ENCODE measurements at regions not wholly inside any gene's neighbourhood (a gene's known extent, or its start where the extent isn't known, plus 50 kb on each side); places are given as distances from the start of the nearest gene placed in this dataset.
"Not testable (repeated sequence)": the region's sequence is repeated elsewhere in the genome, so short reads cannot be mapped to it uniquely, and the experiment has no call there.

DNA sequence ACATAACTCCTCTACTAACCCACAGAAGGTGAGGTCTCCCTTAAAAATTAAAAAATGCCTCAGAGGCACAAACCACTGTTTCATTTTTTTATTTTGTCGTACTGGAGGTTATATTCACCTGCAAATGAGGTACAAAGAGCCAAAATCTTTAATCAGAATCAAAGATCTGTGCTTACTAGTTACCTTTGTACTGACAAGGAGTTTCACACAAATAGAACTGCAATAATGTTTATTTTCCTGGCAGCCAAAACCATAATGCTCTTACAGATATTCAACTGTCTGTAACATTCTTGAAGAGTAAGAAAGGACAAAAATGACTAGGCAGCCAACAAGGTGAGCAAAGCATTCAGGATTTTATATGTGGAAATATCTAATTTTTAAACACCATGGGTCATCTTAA lies 105.1 kb upstream of the NOL4 start:
- DNase-seq = no peak
- TF ChIP-seq, protein P1, sequence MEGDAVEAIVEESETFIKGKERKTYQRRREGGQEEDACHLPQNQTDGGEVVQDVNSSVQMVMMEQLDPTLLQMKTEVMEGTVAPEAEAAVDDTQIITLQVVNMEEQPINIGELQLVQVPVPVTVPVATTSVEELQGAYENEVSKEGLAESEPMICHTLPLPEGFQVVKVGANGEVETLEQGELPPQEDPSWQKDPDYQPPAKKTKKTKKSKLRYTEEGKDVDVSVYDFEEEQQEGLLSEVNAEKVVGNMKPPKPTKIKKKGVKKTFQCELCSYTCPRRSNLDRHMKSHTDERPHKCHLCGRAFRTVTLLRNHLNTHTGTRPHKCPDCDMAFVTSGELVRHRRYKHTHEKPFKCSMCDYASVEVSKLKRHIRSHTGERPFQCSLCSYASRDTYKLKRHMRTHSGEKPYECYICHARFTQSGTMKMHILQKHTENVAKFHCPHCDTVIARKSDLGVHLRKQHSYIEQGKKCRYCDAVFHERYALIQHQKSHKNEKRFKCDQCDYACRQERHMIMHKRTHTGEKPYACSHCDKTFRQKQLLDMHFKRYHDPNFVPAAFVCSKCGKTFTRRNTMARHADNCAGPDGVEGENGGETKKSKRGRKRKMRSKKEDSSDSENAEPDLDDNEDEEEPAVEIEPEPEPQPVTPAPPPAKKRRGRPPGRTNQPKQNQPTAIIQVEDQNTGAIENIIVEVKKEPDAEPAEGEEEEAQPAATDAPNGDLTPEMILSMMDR (IDR thresholded peaks at IDR 0.05) = no peak
- no peak for TF ChIP-seq POLR2A (IDR thresholded peaks at IDR 0.05)
- H3K4me3 ChIP-seq = no peak overlapping the region
- no peaks in the 10 kb centered on the region for H3K27me3 ChIP-seq
- H3K36me3 ChIP-seq = no peaks in the 10 kb centered on the region
- no peak overlapping the region for H3K27ac ChIP-seq
- H3K9me3 ChIP-seq = no peaks in the 10 kb centered on the region
- no peaks in the 10 kb centered on the region for H3K4me1 ChIP-seq
- intact Hi-C loops (cut with DNase I; ENCODE audit: low total_unique reads) = no loop called here

DNA sequence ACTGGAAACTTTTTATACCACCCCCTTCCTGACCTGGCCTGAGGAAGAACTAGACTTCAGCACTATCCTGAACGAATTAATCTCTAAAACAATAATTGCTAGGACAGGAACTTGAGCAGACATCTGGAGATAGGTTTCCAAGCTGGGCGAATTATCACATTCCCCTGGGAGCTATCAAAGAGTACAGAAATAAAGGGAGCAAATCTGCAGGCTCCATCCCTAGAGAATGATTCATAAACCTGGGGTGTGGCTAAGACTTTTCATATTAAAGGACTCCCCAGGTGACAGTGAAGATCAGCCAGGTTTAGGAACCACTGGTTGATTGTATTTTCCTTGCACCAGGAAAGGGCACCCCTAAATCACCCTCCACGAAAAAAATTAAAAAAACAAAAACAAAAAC lies 105.6 kb upstream of the NOL4 start:
- intact Hi-C loops (cut with DNase I; ENCODE audit: low total_unique reads) = no loop called here

DNA sequence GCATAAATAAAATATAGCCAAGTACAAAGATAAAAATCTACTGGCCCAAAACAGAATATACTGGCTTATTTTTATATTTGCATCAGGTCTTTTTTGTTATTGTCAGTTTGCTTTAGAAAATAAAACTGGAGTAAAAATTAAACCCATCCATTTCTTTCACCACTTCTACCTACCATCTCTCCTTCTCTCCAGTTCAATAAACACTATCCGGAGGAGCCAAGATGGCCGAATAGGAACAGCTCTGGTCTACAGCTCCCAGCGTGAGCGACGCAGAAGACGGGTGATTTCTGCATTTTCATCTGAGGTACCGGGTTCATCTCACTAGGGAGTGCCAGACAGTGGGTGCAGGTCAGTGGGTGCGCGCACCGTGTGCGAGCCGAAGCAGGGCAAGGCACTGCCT lies 106.2 kb upstream of the NOL4 start:
- intact Hi-C loops (cut with DNase I; ENCODE audit: low total_unique reads) = not testable (repeated sequence)

More for the DNA sequence above, 105.6 kb upstream of the NOL4 start:
- no peaks in the 10 kb centered on the region for H3K36me3 ChIP-seq
- H3K27me3 ChIP-seq = no peaks in the 10 kb centered on the region
- DNase-seq = no peak
- H3K4me1 ChIP-seq = no peaks in the 10 kb centered on the region
- TF ChIP-seq, protein P1 (IDR thresholded peaks at IDR 0.05) = no peak
- TF ChIP-seq POLR2A (IDR thresholded peaks at IDR 0.05) = no peak
- H3K4me3 ChIP-seq = no peak overlapping the region
- H3K9me3 ChIP-seq = no peaks in the 10 kb centered on the region
- H3K27ac ChIP-seq = no peak overlapping the region

DNA sequence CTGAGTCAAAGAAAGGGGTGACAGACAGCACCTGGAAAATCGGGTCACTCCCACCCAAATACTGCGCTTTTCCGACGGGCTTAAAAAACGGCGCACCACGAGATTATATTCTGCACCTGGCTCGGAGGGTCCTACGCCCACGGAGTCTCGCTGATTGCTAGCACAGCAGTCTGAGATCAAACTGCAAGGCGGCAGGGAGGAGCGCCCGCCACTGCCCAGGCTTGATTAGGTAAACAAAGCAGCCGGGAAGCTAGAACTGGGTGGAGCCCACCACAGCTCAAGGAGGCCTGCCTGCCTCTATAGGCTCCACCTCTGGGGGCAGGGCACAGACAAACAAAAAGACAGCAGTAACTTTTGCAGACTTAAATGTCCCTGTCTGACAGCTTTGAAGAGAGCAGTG lies 106.6 kb upstream of the NOL4 start:
- H3K4me1 ChIP-seq; H3K4me3 ChIP-seq; intact Hi-C loops (cut with DNase I; ENCODE audit: low total_unique reads); DNase-seq; H3K9me3 ChIP-seq; H3K27me3 ChIP-seq; H3K27ac ChIP-seq; H3K36me3 ChIP-seq: not testable (repeated sequence)

More for the DNA sequence above, 106.2 kb upstream of the NOL4 start:
- not testable (repeated sequence) for H3K27me3 ChIP-seq, H3K4me1 ChIP-seq, DNase-seq, H3K27ac ChIP-seq, H3K4me3 ChIP-seq, H3K9me3 ChIP-seq, H3K36me3 ChIP-seq

DNA sequence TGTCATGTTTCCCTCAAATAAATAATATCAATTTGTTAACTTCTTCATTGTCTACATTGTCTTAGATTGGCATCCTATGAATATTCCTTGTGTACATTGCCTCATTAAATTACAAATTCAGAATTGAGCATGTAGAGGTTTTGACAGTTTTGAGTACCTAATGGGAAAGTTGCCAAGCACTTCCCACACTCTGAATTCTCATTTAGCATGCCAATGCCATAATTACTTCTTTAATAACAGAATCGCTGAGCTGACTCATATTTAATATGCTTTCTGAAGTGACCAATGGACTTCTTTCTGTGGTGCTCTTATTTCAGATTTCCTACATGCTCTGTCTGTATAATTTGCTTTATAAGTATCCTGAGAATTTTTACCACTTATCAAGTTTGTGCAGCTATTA lies 114.4 kb upstream of the NOL4 start:
- Histone ChIP-seq H3K27me3 (no peaks in the 10 kb centered on the region), H3K4me1 (no peaks in the 10 kb centered on the region), H3K9me3 (no peaks in the 10 kb centered on the region), H3K36me3 (no peaks in the 10 kb centered on the region), H3K4me3 (no peak overlapping the region), H3K27ac (no peak overlapping the region)
- intact Hi-C loops (cut with DNase I; ENCODE audit: low total_unique reads) = no loop called here
- TF ChIP-seq, protein P1 (IDR thresholded peaks at IDR 0.05) = no peak
- no peak for TF ChIP-seq POLR2A (IDR thresholded peaks at IDR 0.05)
- no peak for DNase-seq

DNA sequence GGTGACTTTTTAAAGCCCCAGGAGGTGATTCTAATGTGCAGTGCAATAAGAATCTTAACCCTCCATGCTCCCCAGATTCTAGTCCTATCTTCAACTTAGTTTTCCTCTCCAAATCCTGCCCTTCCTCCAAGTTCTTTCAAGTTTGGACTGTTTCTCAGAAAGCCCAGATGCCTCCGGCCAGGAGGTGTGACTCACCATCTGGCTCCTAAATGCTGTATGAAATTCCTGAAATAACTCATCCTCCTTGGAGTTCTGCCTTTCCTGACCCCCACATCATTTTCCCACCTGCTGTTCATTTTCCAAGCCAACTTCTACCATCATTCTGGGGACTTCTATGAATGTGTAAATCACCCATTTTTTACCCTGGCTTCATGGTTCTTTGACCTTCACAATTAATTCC lies 118.2 kb upstream of the NOL4 start:
- Histone ChIP-seq H3K27me3 (no peaks in the 10 kb centered on the region), H3K27ac (no peak overlapping the region), H3K9me3 (no peaks in the 10 kb centered on the region), H3K36me3 (no peaks in the 10 kb centered on the region), H3K4me1 (no peaks in the 10 kb centered on the region), H3K4me3 (no peak overlapping the region)
- DNase-seq = no peak
- TF ChIP-seq, protein P1 (IDR thresholded peaks at IDR 0.05) = no peak
- TF ChIP-seq POLR2A (IDR thresholded peaks at IDR 0.05) = no peak
- intact Hi-C loops (cut with DNase I; ENCODE audit: low total_unique reads) = no loop called here

Data from uterus (tissue), 3 donors.